Panc1 (cell line): ENCODE measurements at regions not wholly inside any gene's neighbourhood (a gene's known extent, or its start where the extent isn't known, plus 50 kb on each side); places are given as distances from the start of the nearest gene placed in this dataset.

ENCODE experiments used
- ATAC-seq: fragments of 200-7000 bp; cut with Tn5 transposase; 2 replicates; pipeline ENCODE4 v1.9.1; 2020; ENCODE audit warnings: mild to moderate bottlenecking, moderate library complexity
- BruUV-seq: library from RNA; stranded (reverse); fragments of 400-500 nt; replicated peaks from 2 replicates; lab custom pipeline; 2021; lab: Mats Ljungman, UMichigan
- CTCF ChIA-PET: fragments of 300-600 bp; sonication (Branson Sonifier 250); formaldehyde crosslinking; loops from one replicate; lab custom pipeline; 2022; ENCODE audit warnings: antibody characterized with exemption; lab: Charles Lee
- POLR2A ChIA-PET: fragments of 300-600 bp; sonication (Branson Sonifier 250); formaldehyde crosslinking; loops from one replicate; lab custom pipeline; 2022; ENCODE audit warnings: antibody characterized with exemption; lab: Charles Lee
- DNase-seq: peaks from one replicate; pipeline ENCODE4 v3.0.0-alpha.2; 2010; ENCODE audit warnings: low read depth, low spot score
- H3K27ac ChIP-seq: 2 replicates; pipeline ENCODE4 v1.5.1; 2011; ENCODE audit warnings: mild to moderate bottlenecking, low read length, inconsistent platforms
- H3K27me3 ChIP-seq: fragments of 200-500 bp; sonication (Bioruptor generic); 2 replicates; pipeline ENCODE4 v1.6.0; 2014; ENCODE audit warnings: low read length, inconsistent platforms; ENCODE audit not compliant: control insufficient read depth, insufficient read depth
- H3K36me3 ChIP-seq: fragments of 200-500 bp; sonication (Bioruptor generic); 2 replicates; pipeline ENCODE4 v1.5.1; 2014; ENCODE audit warnings: inconsistent platforms, mild to moderate bottlenecking, low read length, moderate library complexity; ENCODE audit not compliant: control insufficient read depth, insufficient read depth
- H3K4me1 ChIP-seq: 2 replicates; pipeline ENCODE4 v1.5.1; 2011; ENCODE audit warnings: inconsistent platforms, mild to moderate bottlenecking, low read length, moderate library complexity; ENCODE audit not compliant: control insufficient read depth, insufficient read depth
- H3K4me3 ChIP-seq, 2 experiments: 2 replicates each; pipeline ENCODE4 v1.5.1; 2011 to 2012; ENCODE audit warnings: low read depth in 2 of 2, low read length in 2 of 2, mild to moderate bottlenecking in 2 of 2, inconsistent platforms in 1 of 2, moderate library complexity in 1 of 2
- H3K9me3 ChIP-seq: fragments of 200-500 bp; sonication (Bioruptor generic); 2 replicates; pipeline ENCODE4 v1.5.1; 2014; ENCODE audit warnings: low read depth, mild to moderate bottlenecking, inconsistent platforms, low read length, moderate library complexity; ENCODE audit not compliant: control insufficient read depth, insufficient read depth
- POLR2AphosphoS5 ChIP-seq: IDR thresholded peaks from 2 replicates; pipeline ENCODE4 v1.6.1; 2012; ENCODE audit warnings: mild to moderate bottlenecking, low read depth, low read length, moderate library complexity
- SIN3A ChIP-seq: IDR thresholded peaks from 2 replicates; pipeline ENCODE4 v1.6.1; 2012; ENCODE audit warnings: low read depth, mild to moderate bottlenecking, low read length, moderate library complexity, borderline replicate concordance; ENCODE audit not compliant: insufficient read depth
- TCF7L2 ChIP-seq: IDR thresholded peaks from 2 replicates; pipeline ENCODE4 v1.6.1; 2011; ENCODE audit warnings: mild to moderate bottlenecking, low read depth, low read length, inconsistent platforms
- in situ Hi-C: cut with HindIII; loops from 2 replicates; pipeline ENCODE4 v1.10.0; 2016; ENCODE audit warnings: low sequenced_read_pairs, low pct_unique_long_range_greater_than_20kb
- intact Hi-C: fragments of 100-400 bp; cut with micrococcal nuclease; formaldehyde crosslinking; loops from one replicate; pipeline ENCODE4 v1.10.0; 2022; ENCODE audit not compliant: unreplicated experiment
- TF ChIP-seq, protein P1 (sequence below): fragments of 450-650 bp; IDR thresholded peaks from 2 replicates; pipeline ENCODE4 v1.5.1; 2017; ENCODE audit warnings: mild to moderate bottlenecking
- TF ChIP-seq, protein P2 (sequence below), 2 experiments: IDR thresholded peaks; 2 replicates each; pipeline ENCODE4 v1.6.1; 2011 to 2012; ENCODE audit warnings: low read depth in 2 of 2, control low read depth in 1 of 2, low read length in 1 of 2, mild to moderate bottlenecking in 1 of 2, moderate library complexity in 1 of 2; ENCODE audit not compliant: insufficient read depth in 1 of 2

DNA sequence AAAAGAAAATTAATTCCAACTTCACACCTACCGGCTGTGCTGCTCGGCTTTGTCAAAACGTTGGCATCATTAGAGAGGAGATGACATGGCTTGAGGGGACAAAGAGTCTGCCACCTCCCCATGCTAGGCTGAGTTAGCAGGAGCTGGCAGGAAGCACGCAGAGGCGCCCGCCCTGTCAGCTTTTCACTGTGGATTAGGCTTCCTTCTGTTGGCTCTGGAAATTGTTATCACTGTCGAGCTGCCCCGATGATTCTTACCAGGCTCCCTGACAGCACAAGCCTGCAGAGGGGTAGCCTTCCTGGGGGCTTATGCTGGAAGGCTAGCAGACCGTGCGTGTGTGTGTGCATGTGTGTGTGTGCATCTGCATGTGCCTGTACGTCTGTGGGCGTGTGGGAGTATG, 490.9 kb upstream of the TBX3 start:
- H3K4me1 ChIP-seq, result no peaks in the 10 kb centered on the region
- no TSS peak for BruUV-seq
- H3K27me3 ChIP-seq, result no peaks in the 10 kb centered on the region; the same call in 1 of the 2 replicates
- no peaks in the 10 kb centered on the region for H3K9me3 ChIP-seq
- in situ Hi-C loops (no loop called here), intact Hi-C loops (no loop called here)
- no peaks in the 10 kb centered on the region for H3K36me3 ChIP-seq
- DNase-seq (no peak), ATAC-seq (no peak)
- POLR2A ChIA-PET, result no interaction called here
- no peak overlapping the region for H3K27ac ChIP-seq
- CTCF ChIA-PET, result no interaction called here
- no peak overlapping the region for H3K4me3 ChIP-seq
- TF ChIP-seq, protein P1, sequence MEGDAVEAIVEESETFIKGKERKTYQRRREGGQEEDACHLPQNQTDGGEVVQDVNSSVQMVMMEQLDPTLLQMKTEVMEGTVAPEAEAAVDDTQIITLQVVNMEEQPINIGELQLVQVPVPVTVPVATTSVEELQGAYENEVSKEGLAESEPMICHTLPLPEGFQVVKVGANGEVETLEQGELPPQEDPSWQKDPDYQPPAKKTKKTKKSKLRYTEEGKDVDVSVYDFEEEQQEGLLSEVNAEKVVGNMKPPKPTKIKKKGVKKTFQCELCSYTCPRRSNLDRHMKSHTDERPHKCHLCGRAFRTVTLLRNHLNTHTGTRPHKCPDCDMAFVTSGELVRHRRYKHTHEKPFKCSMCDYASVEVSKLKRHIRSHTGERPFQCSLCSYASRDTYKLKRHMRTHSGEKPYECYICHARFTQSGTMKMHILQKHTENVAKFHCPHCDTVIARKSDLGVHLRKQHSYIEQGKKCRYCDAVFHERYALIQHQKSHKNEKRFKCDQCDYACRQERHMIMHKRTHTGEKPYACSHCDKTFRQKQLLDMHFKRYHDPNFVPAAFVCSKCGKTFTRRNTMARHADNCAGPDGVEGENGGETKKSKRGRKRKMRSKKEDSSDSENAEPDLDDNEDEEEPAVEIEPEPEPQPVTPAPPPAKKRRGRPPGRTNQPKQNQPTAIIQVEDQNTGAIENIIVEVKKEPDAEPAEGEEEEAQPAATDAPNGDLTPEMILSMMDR, result no peak
- TF ChIP-seq SIN3A (no peak), POLR2AphosphoS5 (no peak), TCF7L2 (no peak)
- TF ChIP-seq, protein P2, sequence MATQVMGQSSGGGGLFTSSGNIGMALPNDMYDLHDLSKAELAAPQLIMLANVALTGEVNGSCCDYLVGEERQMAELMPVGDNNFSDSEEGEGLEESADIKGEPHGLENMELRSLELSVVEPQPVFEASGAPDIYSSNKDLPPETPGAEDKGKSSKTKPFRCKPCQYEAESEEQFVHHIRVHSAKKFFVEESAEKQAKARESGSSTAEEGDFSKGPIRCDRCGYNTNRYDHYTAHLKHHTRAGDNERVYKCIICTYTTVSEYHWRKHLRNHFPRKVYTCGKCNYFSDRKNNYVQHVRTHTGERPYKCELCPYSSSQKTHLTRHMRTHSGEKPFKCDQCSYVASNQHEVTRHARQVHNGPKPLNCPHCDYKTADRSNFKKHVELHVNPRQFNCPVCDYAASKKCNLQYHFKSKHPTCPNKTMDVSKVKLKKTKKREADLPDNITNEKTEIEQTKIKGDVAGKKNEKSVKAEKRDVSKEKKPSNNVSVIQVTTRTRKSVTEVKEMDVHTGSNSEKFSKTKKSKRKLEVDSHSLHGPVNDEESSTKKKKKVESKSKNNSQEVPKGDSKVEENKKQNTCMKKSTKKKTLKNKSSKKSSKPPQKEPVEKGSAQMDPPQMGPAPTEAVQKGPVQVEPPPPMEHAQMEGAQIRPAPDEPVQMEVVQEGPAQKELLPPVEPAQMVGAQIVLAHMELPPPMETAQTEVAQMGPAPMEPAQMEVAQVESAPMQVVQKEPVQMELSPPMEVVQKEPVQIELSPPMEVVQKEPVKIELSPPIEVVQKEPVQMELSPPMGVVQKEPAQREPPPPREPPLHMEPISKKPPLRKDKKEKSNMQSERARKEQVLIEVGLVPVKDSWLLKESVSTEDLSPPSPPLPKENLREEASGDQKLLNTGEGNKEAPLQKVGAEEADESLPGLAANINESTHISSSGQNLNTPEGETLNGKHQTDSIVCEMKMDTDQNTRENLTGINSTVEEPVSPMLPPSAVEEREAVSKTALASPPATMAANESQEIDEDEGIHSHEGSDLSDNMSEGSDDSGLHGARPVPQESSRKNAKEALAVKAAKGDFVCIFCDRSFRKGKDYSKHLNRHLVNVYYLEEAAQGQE (IDR thresholded peaks at IDR 0.05; ENCODE audit: insufficient read depth in 1 of 2, low read depth in 2 of 2, low read length in 1 of 2), result no peak

DNA sequence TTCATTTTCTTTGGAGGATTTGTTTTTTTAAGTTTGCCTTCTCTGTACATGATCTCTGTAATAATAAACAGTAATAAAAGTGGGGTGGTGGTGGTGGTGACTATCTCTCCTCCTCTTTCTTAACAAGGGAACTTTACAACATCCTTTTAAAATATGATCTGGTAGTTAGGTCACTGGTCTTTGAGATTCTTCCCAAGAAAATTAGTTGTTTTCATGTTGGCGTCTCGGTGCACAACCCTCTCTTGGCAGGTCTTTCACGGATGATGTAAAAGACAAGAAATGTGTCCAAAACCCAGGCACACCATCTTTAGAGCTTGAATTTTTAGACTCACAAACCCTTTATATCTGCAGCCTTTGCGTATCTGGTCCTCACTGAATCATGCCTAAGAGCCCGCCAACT, 488.5 kb upstream of the TBX3 start:
- no peaks in the 10 kb centered on the region; the same call in 1 of the 2 replicates for H3K27me3 ChIP-seq
- DNase-seq, result no peak
- H3K27ac ChIP-seq, result no peak overlapping the region
- ChIA-PET CTCF (no interaction called here), POLR2A (no interaction called here)
- ATAC-seq, result no peak
- TF ChIP-seq SIN3A, result no peak
- TF ChIP-seq, protein P2 (IDR thresholded peaks at IDR 0.05; ENCODE audit: insufficient read depth in 1 of 2, low read depth in 2 of 2, low read length in 1 of 2), result no peak
- no peak for TF ChIP-seq TCF7L2
- TF ChIP-seq, protein P1, result no peak
- no peak for TF ChIP-seq POLR2AphosphoS5
- no peak overlapping the region for H3K4me3 ChIP-seq
- H3K4me1 ChIP-seq, result no peaks in the 10 kb centered on the region
- no peaks in the 10 kb centered on the region for H3K36me3 ChIP-seq
- in situ Hi-C loops, result no loop called here
- no peaks in the 10 kb centered on the region for H3K9me3 ChIP-seq
- no TSS peak for BruUV-seq
- intact Hi-C loops, result no loop called here
